K562 (cell line): ENCODE measurements at regions not wholly inside any gene's neighbourhood (a gene's known extent, or its start where the extent isn't known, plus 50 kb on each side); places are given as distances from the start of the nearest gene placed in this dataset.

Source experiments
- MEIS2 ChIP-seq: fragments of 450-650 bp; IDR thresholded peaks from 2 replicates; pipeline ENCODE4 v1.6.1; 2014; ENCODE audit warnings: mild to moderate bottlenecking; ENCODE audit not compliant: partially characterized antibody
- MTA2 ChIP-seq: fragments of 450-650 bp; IDR thresholded peaks from 2 replicates; pipeline ENCODE4 v1.6.1; 2016; ENCODE audit warnings: low read depth
- MYNN ChIP-seq, 2 experiments: sonication (generic); formaldehyde crosslinking in 1 of 2; IDR thresholded peaks; 2 replicates each; pipeline versions ENCODE4 v1.5.0 to v1.6.1; 2016 to 2020; ENCODE audit warnings: antibody characterized with exemption in 1 of 2, missing genetic modification reagents in 1 of 2
- NR4A1 ChIP-seq, 2 experiments: fragments of 250-450 bp in 1 of 2; fragments of 450-650 bp in 1 of 2; sonication (Bioruptor Pico) in 1 of 2; IDR thresholded peaks; 2 replicates each; pipeline versions ENCODE4 v1.4.0 to v1.6.1; 2016 to 2020; ENCODE audit warnings: mild to moderate bottlenecking in 2 of 2, missing compliant biosample characterization in 1 of 2, missing genetic modification characterization in 1 of 2, moderate library complexity in 1 of 2
- NRF1 ChIP-seq, 2 experiments: fragments of 450-650 bp; IDR thresholded peaks in 1 of 2; conservative IDR thresholded peaks in 1 of 2; 2 replicates each; pipeline ENCODE4 v1.6.1; 2014; ENCODE audit warnings: mild to moderate bottlenecking in 2 of 2
- PPARD ChIP-seq: fragments of 250-450 bp; sonication (Bioruptor Pico); IDR thresholded peaks from 2 replicates; pipeline ENCODE4 v1.8.0; 2022; ENCODE audit warnings: inconsistent platforms, mild to moderate bottlenecking, moderate library complexity
- RHOXF2B ChIP-seq: fragments of 250-450 bp; sonication (Bioruptor Pico); conservative IDR thresholded peaks from 2 replicates; pipeline ENCODE4 v1.5.1; 2021
- SIX5 ChIP-seq, 2 experiments: IDR thresholded peaks; 2 replicates each; pipeline ENCODE4 v1.6.1; 2011; ENCODE audit warnings: low read length in 2 of 2, borderline replicate concordance in 1 of 2, low read depth in 1 of 2, mild to moderate bottlenecking in 1 of 2, moderate library complexity in 1 of 2; ENCODE audit not compliant: insufficient read depth in 1 of 2
- SMAD1 ChIP-seq: fragments of 150-350 bp; IDR thresholded peaks from 2 replicates; pipeline ENCODE4 v1.6.1; 2014; ENCODE audit warnings: low read length, low read depth; ENCODE audit not compliant: partially characterized antibody
- ZNF274 ChIP-seq: IDR thresholded peaks from 2 replicates; pipeline ENCODE4 v1.6.1; 2011; ENCODE audit warnings: low read depth, mild to moderate bottlenecking, low read length, moderate library complexity, borderline replicate concordance
- ZNF561 ChIP-seq: fragments of 450-650 bp; formaldehyde crosslinking; conservative IDR thresholded peaks from 2 replicates; pipeline ENCODE4 v1.4.0; 2020; ENCODE audit warnings: mild to moderate bottlenecking, moderate library complexity
- ZNF695 ChIP-seq: fragments of 450-650 bp; formaldehyde crosslinking; IDR thresholded peaks from 2 replicates; pipeline ENCODE4 v1.4.0; 2020; ENCODE audit warnings: mild to moderate bottlenecking, moderate library complexity
- TF ChIP-seq, protein P1 (sequence below): conservative IDR thresholded peaks from 2 replicates; pipeline ENCODE4 v1.6.1; 2011; ENCODE audit warnings: low read depth, mild to moderate bottlenecking, low read length; ENCODE audit not compliant: control insufficient read depth
- TF ChIP-seq, protein P2 (sequence below), 2 experiments: IDR thresholded peaks in 1 of 2; conservative IDR thresholded peaks in 1 of 2; 2 replicates each; pipeline ENCODE4 v1.6.1; 2016; ENCODE audit warnings: low read depth in 2 of 2, mild to moderate bottlenecking in 1 of 2, missing compliant biosample characterization in 1 of 2, missing genetic modification characterization in 1 of 2, moderate library complexity in 1 of 2
- TF ChIP-seq, protein P3 (sequence below): fragments of 250-450 bp; sonication (Bioruptor Pico); IDR thresholded peaks from 2 replicates; pipeline ENCODE4 v1.4.0; 2020
- TF ChIP-seq, protein P4 (sequence below): sonication (generic); formaldehyde crosslinking; IDR thresholded peaks from 2 replicates; pipeline ENCODE4 v1.8.0; 2022; ENCODE audit warnings: missing genetic modification reagents, mild to moderate bottlenecking, moderate library complexity, borderline replicate concordance

DNA sequence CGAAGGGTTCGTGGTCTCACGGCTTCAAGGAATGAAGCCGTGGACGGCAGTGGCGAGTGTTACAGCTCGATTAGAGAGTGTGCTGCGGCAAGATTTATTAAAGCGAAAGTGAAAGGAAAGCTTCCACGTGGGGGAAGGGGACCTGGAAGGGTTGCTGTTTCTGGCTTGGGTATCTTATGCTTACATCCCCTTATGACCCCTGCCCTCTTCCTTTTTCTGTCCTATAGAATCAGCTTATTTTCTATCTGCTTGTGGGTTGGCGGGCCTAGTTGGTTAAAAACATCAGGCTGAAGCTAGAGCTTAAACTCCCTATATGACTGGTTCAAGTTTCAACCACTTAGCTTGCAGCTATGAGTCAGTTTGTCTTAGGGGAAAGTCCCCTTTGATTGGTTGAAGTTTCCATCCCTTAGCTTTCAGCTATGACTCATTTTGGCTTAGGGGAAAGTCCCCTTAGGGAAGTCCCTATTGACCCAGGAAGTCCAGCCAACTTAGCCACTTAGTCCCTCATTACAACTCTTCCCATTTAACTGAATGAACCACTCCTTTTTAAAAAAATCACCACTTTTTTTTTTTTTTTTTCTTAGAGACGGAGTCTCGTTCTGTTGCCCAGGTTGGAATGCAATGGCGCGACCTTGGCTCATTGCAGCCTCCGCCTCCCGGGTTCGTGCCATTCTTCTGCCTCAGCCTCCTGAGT is 1494.7 kb upstream of the TMEM132C start (continued):
- TF ChIP-seq, protein P1, sequence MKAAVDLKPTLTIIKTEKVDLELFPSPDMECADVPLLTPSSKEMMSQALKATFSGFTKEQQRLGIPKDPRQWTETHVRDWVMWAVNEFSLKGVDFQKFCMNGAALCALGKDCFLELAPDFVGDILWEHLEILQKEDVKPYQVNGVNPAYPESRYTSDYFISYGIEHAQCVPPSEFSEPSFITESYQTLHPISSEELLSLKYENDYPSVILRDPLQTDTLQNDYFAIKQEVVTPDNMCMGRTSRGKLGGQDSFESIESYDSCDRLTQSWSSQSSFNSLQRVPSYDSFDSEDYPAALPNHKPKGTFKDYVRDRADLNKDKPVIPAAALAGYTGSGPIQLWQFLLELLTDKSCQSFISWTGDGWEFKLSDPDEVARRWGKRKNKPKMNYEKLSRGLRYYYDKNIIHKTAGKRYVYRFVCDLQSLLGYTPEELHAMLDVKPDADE = no peak
- TF ChIP-seq, protein P2, sequence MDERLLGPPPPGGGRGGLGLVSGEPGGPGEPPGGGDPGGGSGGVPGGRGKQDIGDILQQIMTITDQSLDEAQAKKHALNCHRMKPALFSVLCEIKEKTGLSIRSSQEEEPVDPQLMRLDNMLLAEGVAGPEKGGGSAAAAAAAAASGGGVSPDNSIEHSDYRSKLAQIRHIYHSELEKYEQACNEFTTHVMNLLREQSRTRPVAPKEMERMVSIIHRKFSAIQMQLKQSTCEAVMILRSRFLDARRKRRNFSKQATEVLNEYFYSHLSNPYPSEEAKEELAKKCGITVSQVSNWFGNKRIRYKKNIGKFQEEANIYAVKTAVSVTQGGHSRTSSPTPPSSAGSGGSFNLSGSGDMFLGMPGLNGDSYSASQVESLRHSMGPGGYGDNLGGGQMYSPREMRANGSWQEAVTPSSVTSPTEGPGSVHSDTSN (CRISPR knock-in tag; IDR thresholded peaks at IDR 0.05; ENCODE audit: low read depth) = no peak
- TF ChIP-seq, protein P2 (tag; conservative IDR thresholded peaks at IDR 0.05; ENCODE audit: low read depth) = peak; percentile 44
- TF ChIP-seq, protein P3, sequence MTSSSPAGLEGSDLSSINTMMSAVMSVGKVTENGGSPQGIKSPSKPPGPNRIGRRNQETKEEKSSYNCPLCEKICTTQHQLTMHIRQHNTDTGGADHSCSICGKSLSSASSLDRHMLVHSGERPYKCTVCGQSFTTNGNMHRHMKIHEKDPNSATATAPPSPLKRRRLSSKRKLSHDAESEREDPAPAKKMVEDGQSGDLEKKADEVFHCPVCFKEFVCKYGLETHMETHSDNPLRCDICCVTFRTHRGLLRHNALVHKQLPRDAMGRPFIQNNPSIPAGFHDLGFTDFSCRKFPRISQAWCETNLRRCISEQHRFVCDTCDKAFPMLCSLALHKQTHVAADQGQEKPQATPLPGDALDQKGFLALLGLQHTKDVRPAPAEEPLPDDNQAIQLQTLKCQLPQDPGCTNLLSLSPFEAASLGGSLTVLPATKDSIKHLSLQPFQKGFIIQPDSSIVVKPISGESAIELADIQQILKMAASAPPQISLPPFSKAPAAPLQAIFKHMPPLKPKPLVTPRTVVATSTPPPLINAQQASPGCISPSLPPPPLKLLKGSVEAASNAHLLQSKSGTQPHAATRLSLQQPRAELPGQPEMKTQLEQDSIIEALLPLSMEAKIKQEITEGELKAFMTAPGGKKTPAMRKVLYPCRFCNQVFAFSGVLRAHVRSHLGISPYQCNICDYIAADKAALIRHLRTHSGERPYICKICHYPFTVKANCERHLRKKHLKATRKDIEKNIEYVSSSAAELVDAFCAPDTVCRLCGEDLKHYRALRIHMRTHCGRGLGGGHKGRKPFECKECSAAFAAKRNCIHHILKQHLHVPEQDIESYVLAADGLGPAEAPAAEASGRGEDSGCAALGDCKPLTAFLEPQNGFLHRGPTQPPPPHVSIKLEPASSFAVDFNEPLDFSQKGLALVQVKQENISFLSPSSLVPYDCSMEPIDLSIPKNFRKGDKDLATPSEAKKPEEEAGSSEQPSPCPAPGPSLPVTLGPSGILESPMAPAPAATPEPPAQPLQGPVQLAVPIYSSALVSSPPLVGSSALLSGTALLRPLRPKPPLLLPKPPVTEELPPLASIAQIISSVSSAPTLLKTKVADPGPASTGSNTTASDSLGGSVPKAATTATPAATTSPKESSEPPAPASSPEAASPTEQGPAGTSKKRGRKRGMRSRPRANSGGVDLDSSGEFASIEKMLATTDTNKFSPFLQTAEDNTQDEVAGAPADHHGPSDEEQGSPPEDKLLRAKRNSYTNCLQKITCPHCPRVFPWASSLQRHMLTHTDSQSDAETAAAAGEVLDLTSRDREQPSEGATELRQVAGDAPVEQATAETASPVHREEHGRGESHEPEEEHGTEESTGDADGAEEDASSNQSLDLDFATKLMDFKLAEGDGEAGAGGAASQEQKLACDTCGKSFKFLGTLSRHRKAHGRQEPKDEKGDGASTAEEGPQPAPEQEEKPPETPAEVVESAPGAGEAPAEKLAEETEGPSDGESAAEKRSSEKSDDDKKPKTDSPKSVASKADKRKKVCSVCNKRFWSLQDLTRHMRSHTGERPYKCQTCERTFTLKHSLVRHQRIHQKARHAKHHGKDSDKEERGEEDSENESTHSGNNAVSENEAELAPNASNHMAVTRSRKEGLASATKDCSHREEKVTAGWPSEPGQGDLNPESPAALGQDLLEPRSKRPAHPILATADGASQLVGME = no peak
- TF ChIP-seq NR4A1 (CRISPR knock-in tag; IDR thresholded peaks at IDR 0.05) (no peak), NR4A1 (tag; IDR thresholded peaks at IDR 0.05) (no peak), ZNF561 (no peak), MEIS2 (peak; percentile 45), PPARD (CRISPR knock-in tag) (no peak), ZNF274 (no peak), NRF1 (conservative IDR thresholded peaks at IDR 0.05 in 1 of 2, IDR thresholded peaks at IDR 0.05 in 1 of 2) (no peak), RHOXF2B (CRISPR knock-in tag) (no peak), ZNF695 (CRISPR knock-in tag) (no peak), SMAD1 (no peak), MYNN (IDR thresholded peaks at IDR 0.05) (no peak), MYNN (CRISPR knock-in tag; IDR thresholded peaks at IDR 0.05) (no peak), SIX5 (IDR thresholded peaks at IDR 0.05; ENCODE audit: borderline replicate concordance in 1 of 2, insufficient read depth in 1 of 2, low read depth in 1 of 2, low read length in 2 of 2) (no peak), MTA2 (no peak)
- TF ChIP-seq, protein P4, sequence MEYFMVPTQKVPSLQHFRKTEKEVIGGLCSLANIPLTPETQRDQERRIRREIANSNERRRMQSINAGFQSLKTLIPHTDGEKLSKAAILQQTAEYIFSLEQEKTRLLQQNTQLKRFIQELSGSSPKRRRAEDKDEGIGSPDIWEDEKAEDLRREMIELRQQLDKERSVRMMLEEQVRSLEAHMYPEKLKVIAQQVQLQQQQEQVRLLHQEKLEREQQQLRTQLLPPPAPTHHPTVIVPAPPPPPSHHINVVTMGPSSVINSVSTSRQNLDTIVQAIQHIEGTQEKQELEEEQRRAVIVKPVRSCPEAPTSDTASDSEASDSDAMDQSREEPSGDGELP = no peak
